ENCODE measurements at regions not wholly inside any gene's neighbourhood (a gene's known extent, or its start where the extent isn't known, plus 50 kb on each side); places are given as distances from the start of the nearest gene placed in this dataset.

- Histone ChIP-seq H3K27ac (no peak overlapping the region), H3K9me2 (ENCODE audit: insufficient read depth) (no peaks in the 10 kb centered on the region), H3K27me3 (ENCODE audit: insufficient read depth, low read depth) (no peaks in the 10 kb centered on the region), H3F3A (ENCODE audit: insufficient read depth, low read depth) (no peaks in the 10 kb centered on the region), H3K4me2 (no peak overlapping the region), H3K36me3 (ENCODE audit: low read depth) (no peaks in the 10 kb centered on the region), H3K4me3 (no peak overlapping the region), H3K9me3 (ENCODE audit: insufficient read depth, low read depth) (no peaks in the 10 kb centered on the region), H3K4me1 (replicated peaks; ENCODE audit: insufficient read depth) (no peaks in the 10 kb centered on the region), H4K20me1 (ENCODE audit: insufficient read depth) (no peaks in the 10 kb centered on the region), H2AFZ (no peak overlapping the region), H3K79me2 (ENCODE audit: low read depth) (no peaks in the 10 kb centered on the region)
- DNase-seq, result peak in 1 of 2 experiments; percentile 25
- BruUV-seq (replicated peaks), result no TSS peak
- ChIA-PET POLR2A (ENCODE audit: unreplicated experiment) (no interaction called here), CTCF (no interaction called here)
- intact Hi-C loops (cut with micrococcal nuclease; ENCODE audit: unreplicated experiment), result loop anchor here (10.0 kb wide), 1 partner anchor 210 kb away; no protein-coding TSS in a partner anchor
- peak; percentile 67 for TF ChIP-seq CTCF (conservative IDR thresholded peaks at IDR 0.05)
- TF ChIP-seq EZH2 (IDR thresholded peaks at IDR 0.05; ENCODE audit: low read depth), result no peak
Observed at GRCh38 chr1:187264995-187265602, 436.4 kb downstream of the PLA2G4A start.

GRCh38 chr1:187266051-187266450, 437.3 kb downstream of the PLA2G4A start:
- H3K27me3 ChIP-seq (ENCODE audit: insufficient read depth, low read depth), result no peaks in the 10 kb centered on the region
- no peak for DNase-seq
- no peaks in the 10 kb centered on the region for H3K79me2 ChIP-seq (ENCODE audit: low read depth)
- CTCF ChIA-PET, result no interaction called here
- H3K9me2 ChIP-seq (ENCODE audit: insufficient read depth), result no peaks in the 10 kb centered on the region
- intact Hi-C loops (cut with micrococcal nuclease; ENCODE audit: unreplicated experiment), result loop anchor here (10.0 kb wide), 1 partner anchor 211 kb away; no protein-coding TSS in a partner anchor
- no peak for TF ChIP-seq EZH2 (IDR thresholded peaks at IDR 0.05; ENCODE audit: low read depth)
- no peak for TF ChIP-seq CTCF (conservative IDR thresholded peaks at IDR 0.05)
- BruUV-seq (replicated peaks), result no TSS peak
- H3K4me1 ChIP-seq (replicated peaks; ENCODE audit: insufficient read depth), result no peaks in the 10 kb centered on the region
- H4K20me1 ChIP-seq (ENCODE audit: insufficient read depth), result no peaks in the 10 kb centered on the region
- POLR2A ChIA-PET (ENCODE audit: unreplicated experiment), result no interaction called here
- H2AFZ ChIP-seq, result no peak overlapping the region
- H3K27ac ChIP-seq, result no peak overlapping the region
- H3K9me3 ChIP-seq (ENCODE audit: insufficient read depth, low read depth), result no peaks in the 10 kb centered on the region
- H3K36me3 ChIP-seq (ENCODE audit: low read depth), result no peaks in the 10 kb centered on the region
- no peak overlapping the region for H3K4me3 ChIP-seq
- no peak overlapping the region for H3K4me2 ChIP-seq
- no peaks in the 10 kb centered on the region for H3F3A ChIP-seq (ENCODE audit: insufficient read depth, low read depth)

GRCh38 chr1:187267827-187268226, 439.1 kb downstream of the PLA2G4A start:
- TF ChIP-seq EZH2 (IDR thresholded peaks at IDR 0.05; ENCODE audit: low read depth), result no peak
- no peak for TF ChIP-seq CTCF (conservative IDR thresholded peaks at IDR 0.05)
- CTCF ChIA-PET, result no interaction called here
- DNase-seq, result no peak
- H3K27me3 ChIP-seq (ENCODE audit: insufficient read depth, low read depth), result no peaks in the 10 kb centered on the region
- H3K4me2 ChIP-seq, result no peak overlapping the region
- H3K9me3 ChIP-seq (ENCODE audit: insufficient read depth, low read depth), result no peaks in the 10 kb centered on the region
- no peaks in the 10 kb centered on the region for H3K4me1 ChIP-seq (replicated peaks; ENCODE audit: insufficient read depth)
- H3K36me3 ChIP-seq (ENCODE audit: low read depth), result no peaks in the 10 kb centered on the region
- POLR2A ChIA-PET (ENCODE audit: unreplicated experiment), result no interaction called here
- intact Hi-C loops (cut with micrococcal nuclease; ENCODE audit: unreplicated experiment), result loop anchor here (10.0 kb wide), 1 partner anchor 213 kb away; no protein-coding TSS in a partner anchor
- H3F3A ChIP-seq (ENCODE audit: insufficient read depth, low read depth), result no peaks in the 10 kb centered on the region
- H3K9me2 ChIP-seq (ENCODE audit: insufficient read depth), result no peaks in the 10 kb centered on the region
- BruUV-seq (replicated peaks), result no TSS peak
- H3K4me3 ChIP-seq, result no peak overlapping the region
- H3K79me2 ChIP-seq (ENCODE audit: low read depth), result no peaks in the 10 kb centered on the region
- H4K20me1 ChIP-seq (ENCODE audit: insufficient read depth), result no peaks in the 10 kb centered on the region
- no peak overlapping the region for H2AFZ ChIP-seq
- H3K27ac ChIP-seq, result no peak overlapping the region

Measured in PC-9 (cell line).